ENCODE measurements at regions not wholly inside any gene's neighbourhood (a gene's known extent, or its start where the extent isn't known, plus 50 kb on each side); places are given as distances from the start of the nearest gene placed in this dataset.
A peak's percentile ranks its signal among the peaks of the same experiment; 100 is the strongest.
"Not testable (repeated sequence)": the region's sequence is repeated elsewhere in the genome, so short reads cannot be mapped to it uniquely, and the experiment has no call there.

- H3K4ac ChIP-seq (ENCODE audit: low read depth, low read length); H2BK15ac ChIP-seq (ENCODE audit: low read depth, low read length); H2BK20ac ChIP-seq (ENCODE audit: low read depth, low read length); H2AFZ ChIP-seq (replicated peaks; ENCODE audit: low read length, poor library complexity); H2AK9ac ChIP-seq (replicated peaks; ENCODE audit: low read depth, low read length, poor library complexity); H4K8ac ChIP-seq (ENCODE audit: low read depth in 2 of 2, low read length in 2 of 2); POLR2A ChIA-PET (ENCODE audit: unreplicated experiment); H2AK5ac ChIP-seq (ENCODE audit: low read depth, low read length); BruUV-seq (replicated peaks); H2BK120ac ChIP-seq (ENCODE audit: low read depth, low read length); H3K9ac ChIP-seq (ENCODE audit: low read depth, low read length); intact Hi-C loops (cut with micrococcal nuclease); H3K14ac ChIP-seq (replicated peaks; ENCODE audit: low read depth, low read length); H3K9me3 ChIP-seq (ENCODE audit: control insufficient read depth, insufficient read depth, low read length); H4K5ac ChIP-seq (ENCODE audit: low read depth, low read length); H3K27me3 ChIP-seq (ENCODE audit: control insufficient read depth, insufficient read depth, low read length); H3K23ac ChIP-seq (ENCODE audit: low read depth, low read length); dilution Hi-C loops (cut with HindIII; ENCODE audit: low sequenced_read_pairs, unreplicated experiment); H3K4me2 ChIP-seq (ENCODE audit: low read depth, low read length); H4K91ac ChIP-seq (ENCODE audit: insufficient read depth, low read depth, low read length); H3K18ac ChIP-seq (ENCODE audit: low read depth, low read length); H3K4me3 ChIP-seq (ENCODE audit: insufficient read depth, low read depth, low read length): not testable (repeated sequence)
- Histone ChIP-seq H3K4me1 (ENCODE audit: control insufficient read depth, insufficient read depth, low read length) (peaks cover 11% of the 10 kb centered on the region; the same call in 1 of the 2 replicates), H3K56ac (ENCODE audit: extremely low read depth, insufficient read depth, low read length) (peak overlapping the region; percentile 10; the same call in 1 of the 2 replicates), H4K20me1 (ENCODE audit: insufficient read depth, low read length) (peaks cover 22% of the 10 kb centered on the region), H3K36me3 (ENCODE audit: control insufficient read depth, insufficient read depth, low read length) (peaks cover 55% of the 10 kb centered on the region), H3K9me1 (ENCODE audit: insufficient read depth, low read length) (peaks cover 12% of the 10 kb centered on the region; the same call in 1 of the 2 replicates), H2BK5ac (ENCODE audit: low read depth, low read length, poor library complexity, severe bottlenecking) (peak overlapping the region; percentile 30), H3K79me1 (ENCODE audit: low read depth in 1 of 2, low read length in 2 of 2) (peaks cover 18 to 68% of the 10 kb centered on the region in 2 experiments), H3K27ac (ENCODE audit: insufficient read depth, low read length) (peak overlapping the region; percentile 28; the same call in 1 of the 2 replicates)
- no CpG with 5 or more reads among the region's 2 CpGs for WGBS, 2 experiments (ENCODE audit: extremely low coverage in 2 of 2, insufficient read length in 1 of 2)
- DNase-seq: peak; percentile 53
- CTCF ChIA-PET: interaction anchor here (0.5 to 0.7 kb wide), 2 partner anchors 54 to 323 kb away, joined by 3 read pairs; no protein-coding TSS in a partner anchor
- ATAC-seq (ENCODE audit: low read depth): peak; percentile 74
- in situ Hi-C loops (cut with MboI; ENCODE audit: low sequenced_read_pairs): loop anchor here (25.0 kb wide), 1 partner anchor 434 kb away; the partner anchor contains the start of genes SBDS and TYW1
Observed at GRCh38 chr7:66553675-66554074, 75.0 kb upstream of the KCTD7 start.

- peaks cover 59% of the 10 kb centered on the region for H3K36me3 ChIP-seq (ENCODE audit: control insufficient read depth, insufficient read depth, low read length)
Observed at GRCh38 chr7:66554291-66554690, 74.4 kb upstream of the KCTD7 start.

More at GRCh38 chr7:66554291-66554690, 74.4 kb upstream of the KCTD7 start:
- H2BK120ac ChIP-seq (ENCODE audit: low read depth, low read length); H3K56ac ChIP-seq (ENCODE audit: extremely low read depth, insufficient read depth, low read length); H4K5ac ChIP-seq (ENCODE audit: low read depth, low read length); DNase-seq; intact Hi-C loops (cut with micrococcal nuclease); H3K9me3 ChIP-seq (ENCODE audit: control insufficient read depth, insufficient read depth, low read length); H3K23ac ChIP-seq (ENCODE audit: low read depth, low read length); H3K4me2 ChIP-seq (ENCODE audit: low read depth, low read length); H3K9ac ChIP-seq (ENCODE audit: low read depth, low read length); POLR2A ChIA-PET (ENCODE audit: unreplicated experiment); H3K27me3 ChIP-seq (ENCODE audit: control insufficient read depth, insufficient read depth, low read length); H2AK9ac ChIP-seq (replicated peaks; ENCODE audit: low read depth, low read length, poor library complexity); H4K8ac ChIP-seq (ENCODE audit: low read depth in 2 of 2, low read length in 2 of 2); H3K18ac ChIP-seq (ENCODE audit: low read depth, low read length); dilution Hi-C loops (cut with HindIII; ENCODE audit: low sequenced_read_pairs, unreplicated experiment); H3K4ac ChIP-seq (ENCODE audit: low read depth, low read length); BruUV-seq (replicated peaks); H3K4me3 ChIP-seq (ENCODE audit: insufficient read depth, low read depth, low read length); H3K14ac ChIP-seq (replicated peaks; ENCODE audit: low read depth, low read length); H2AK5ac ChIP-seq (ENCODE audit: low read depth, low read length); H2AFZ ChIP-seq (replicated peaks; ENCODE audit: low read length, poor library complexity); CTCF ChIA-PET; H2BK15ac ChIP-seq (ENCODE audit: low read depth, low read length); ATAC-seq (ENCODE audit: low read depth); H2BK20ac ChIP-seq (ENCODE audit: low read depth, low read length): not testable (repeated sequence)
- H2BK5ac ChIP-seq (ENCODE audit: low read depth, low read length, poor library complexity, severe bottlenecking): peak overlapping the region; percentile 30
- whole genome bisulfite sequencing, 2 experiments (ENCODE audit: extremely low coverage in 2 of 2, insufficient read length in 1 of 2): no CpG with 5 or more reads among the region's 8 CpGs
- peaks cover 11% of the 10 kb centered on the region; the same call in 1 of the 2 replicates for H3K4me1 ChIP-seq (ENCODE audit: control insufficient read depth, insufficient read depth, low read length)
- H3K27ac ChIP-seq (ENCODE audit: insufficient read depth, low read length): peak overlapping the region; percentile 28; the same call in 1 of the 2 replicates
- H3K79me1 ChIP-seq (ENCODE audit: low read depth in 1 of 2, low read length in 2 of 2): peaks cover 18 to 67% of the 10 kb centered on the region in 2 experiments
- in situ Hi-C loops (cut with MboI; ENCODE audit: low sequenced_read_pairs): loop anchor here (25.0 kb wide), 1 partner anchor 433 kb away; the partner anchor contains the start of genes SBDS and TYW1
- peaks cover 28% of the 10 kb centered on the region for H4K20me1 ChIP-seq (ENCODE audit: insufficient read depth, low read length)
- peak overlapping the region; percentile 23; the same call in 1 of the 2 replicates for H4K91ac ChIP-seq (ENCODE audit: insufficient read depth, low read depth, low read length)
- peaks cover 12% of the 10 kb centered on the region; the same call in 1 of the 2 replicates for H3K9me1 ChIP-seq (ENCODE audit: insufficient read depth, low read length)
